GM12878 (cell line): ENCODE measurements at regions not wholly inside any gene's neighbourhood (a gene's known extent, or its start where the extent isn't known, plus 50 kb on each side); places are given as distances from the start of the nearest gene placed in this dataset.
A peak's percentile ranks its signal among the peaks of the same experiment; 100 is the strongest.

Experiments used
- ATAC-seq: fragments of 200-7000 bp; cut with Tn5 transposase; 3 replicates; pipeline ENCODE4 v1.9.1; 2020; ENCODE audit warnings: mild to moderate bottlenecking, moderate library complexity
- BruUV-seq: library from RNA; stranded (reverse); fragments of 400-500 nt; replicated peaks from 2 replicates; lab custom pipeline; 2021; lab: Mats Ljungman, UMichigan
- CTCF ChIA-PET: fragments of 300-600 bp; sonication (Branson Sonifier 250); formaldehyde crosslinking; extraction: SDS; loops from one replicate; lab custom pipeline; 2021; ENCODE audit warnings: inconsistent platforms; lab: Yijun Ruan, JAX
- POLR2A ChIA-PET: fragments of 350-600 bp; formaldehyde crosslinking; extraction: SDS; loops from one replicate; lab custom pipeline; 2021; ENCODE audit warnings: inconsistent platforms; lab: Charles Lee
- RAD21 ChIA-PET: fragments of 300-600 bp; sonication (Branson Sonifier 250); formaldehyde crosslinking; loops from one replicate; lab custom pipeline; 2023; ENCODE audit warnings: antibody characterized with exemption; ENCODE audit not compliant: unreplicated experiment; lab: Charles Lee
- SMC1A ChIA-PET: fragments of 300-600 bp; sonication (Branson Sonifier 250); formaldehyde crosslinking; loops from one replicate; lab custom pipeline; 2023; ENCODE audit not compliant: unreplicated experiment, uncharacterized antibody; lab: Charles Lee
- DNase-seq: peaks from one replicate; pipeline ENCODE4 v3.0.0-alpha.2; 2011; ENCODE audit warnings: low read depth, low spot score
- FAIRE-seq: peaks from 3 replicates; lab custom pipeline; 2011; peaks lifted over from hg19 to GRCh38; lab: Jason Lieb, UNC
- H2AFZ ChIP-seq: 2 replicates; pipeline ENCODE4 v1.6.0; 2011; ENCODE audit warnings: low read depth, low read length, control low read depth; ENCODE audit not compliant: control insufficient read depth
- H3K27ac ChIP-seq: 2 replicates; pipeline ENCODE4 v1.5.1; 2011; ENCODE audit warnings: control low read depth; ENCODE audit not compliant: control insufficient read depth, insufficient read depth
- H3K27me3 ChIP-seq, 2 experiments: replicated peaks in 1 of 2; 2 replicates each; pipeline versions ENCODE4 v1.6.0 to v1.6.1; 2011; ENCODE audit warnings: low read length in 1 of 2; ENCODE audit not compliant: control insufficient read depth in 2 of 2, insufficient read depth in 2 of 2
- H3K36me3 ChIP-seq, 2 experiments: 2 replicates each; pipeline ENCODE4 v1.5.1; 2011; ENCODE audit warnings: low read length in 1 of 2; ENCODE audit not compliant: control insufficient read depth in 2 of 2, insufficient read depth in 2 of 2
- H3K4me1 ChIP-seq: 2 replicates; pipeline ENCODE4 v1.6.1; 2011; ENCODE audit warnings: mild to moderate bottlenecking, low read length, moderate library complexity, mixed read lengths; ENCODE audit not compliant: control insufficient read depth, insufficient read depth
- H3K4me2 ChIP-seq: 2 replicates; pipeline ENCODE4 v1.6.0; 2011; ENCODE audit warnings: control low read depth; ENCODE audit not compliant: control insufficient read depth, insufficient read depth
- H3K4me3 ChIP-seq: fragments of 200-600 bp; sonication (generic); 2 replicates; pipeline ENCODE4 v1.5.1; 2016
- H3K79me2 ChIP-seq: 2 replicates; pipeline ENCODE4 v1.6.0; 2011; ENCODE audit warnings: low read length; ENCODE audit not compliant: control insufficient read depth, insufficient read depth
- H3K9ac ChIP-seq: 2 replicates; pipeline ENCODE4 v1.8.0; 2011; ENCODE audit warnings: low read length, control low read depth, mixed read lengths; ENCODE audit not compliant: control insufficient read depth, insufficient read depth
- H3K9me3 ChIP-seq: replicated peaks from 3 replicates; pipeline ENCODE4 v1.5.1; 2011; ENCODE audit warnings: mild to moderate bottlenecking, low read length; ENCODE audit not compliant: control insufficient read depth, insufficient read depth
- H4K20me1 ChIP-seq: 2 replicates; pipeline ENCODE4 v1.6.0; 2011; ENCODE audit not compliant: control insufficient read depth, insufficient read depth
- CHD1 ChIP-seq: IDR thresholded peaks from 2 replicates; pipeline ENCODE4 v1.6.1; 2012; ENCODE audit warnings: low read depth, low read length, improper control_type of control experiment
- JUNB ChIP-seq: IDR thresholded peaks from 2 replicates; pipeline ENCODE4 v1.6.1; 2016; ENCODE audit warnings: antibody characterized with exemption, mild to moderate bottlenecking
- KDM1A ChIP-seq: fragments of 200-600 bp; sonication (generic); IDR thresholded peaks from 2 replicates; pipeline ENCODE4 v1.6.1; 2016; ENCODE audit warnings: borderline replicate concordance
- MTA3 ChIP-seq: IDR thresholded peaks from 2 replicates; pipeline ENCODE4 v1.6.1; 2012; ENCODE audit warnings: low read length, inconsistent platforms, borderline replicate concordance
- MYB ChIP-seq: fragments of 150-350 bp; IDR thresholded peaks from 2 replicates; pipeline ENCODE4 v1.6.1; 2014; ENCODE audit warnings: mild to moderate bottlenecking, low read depth, low read length, borderline replicate concordance
- PAX5 ChIP-seq: IDR thresholded peaks from 2 replicates; pipeline ENCODE4 v1.6.1; 2011; ENCODE audit warnings: low read depth, low read length, borderline replicate concordance
- POLR2A ChIP-seq: IDR thresholded peaks from 2 replicates; pipeline ENCODE4 v1.6.1; 2011; ENCODE audit warnings: low read depth, mild to moderate bottlenecking, low read length
- SP1 ChIP-seq: IDR thresholded peaks from one replicate; pipeline ENCODE4 v1.6.1; 2011; ENCODE audit warnings: low read depth, low read length
- ZNF24 ChIP-seq: fragments of 450-650 bp; IDR thresholded peaks from 2 replicates; pipeline ENCODE4 v1.6.1; 2017; ENCODE audit warnings: antibody characterized with exemption, mild to moderate bottlenecking
- WGBS: methylation state at CpG from one replicate; pipeline ENCODE4 v1.1.6; 2016; ENCODE audit warnings: low lambda C conversion rate; ENCODE audit not compliant: insufficient replicate concordance, insufficient coverage; ENCODE audit errors: missing lambda C conversion rate; 5-methylcytosine and 5-hydroxymethylcytosine counted together
- in situ Hi-C: fragments of 300-500 bp; cut with MboI; formaldehyde crosslinking; loops from 9 replicates; pipeline ENCODE4 v1.14.3; 2018; ENCODE audit warnings: mixed read lengths
- intact Hi-C: fragments of 100-400 bp; cut with micrococcal nuclease; formaldehyde crosslinking; loops from one replicate; pipeline ENCODE4 v1.14.2; 2022; ENCODE audit not compliant: unreplicated experiment

GRCh38 chr9:1120500-1121165, 70.5 kb downstream of the DMRT2 start:
- RAD21 ChIA-PET = interaction anchor here (1.2 kb wide), 1 partner anchor 23 kb away, joined by 3 read pairs; no protein-coding TSS in a partner anchor
- no peak overlapping the region for H3K9ac ChIP-seq
- no peaks in the 10 kb centered on the region for H3K79me2 ChIP-seq
- H3K4me2 ChIP-seq = no peak overlapping the region
- intact Hi-C loops = no loop called here
- no peak; the same call in 1 of the 3 replicates for ATAC-seq
- H3K27me3 ChIP-seq = no peaks in the 10 kb centered on the region
- H2AFZ ChIP-seq = no peak overlapping the region
- WGBS = 5% methylated on average over 6 of the region's 6 CpGs
- FAIRE-seq = no peak
- in situ Hi-C loops = no loop called here
- H3K27ac ChIP-seq = no peak overlapping the region
- no peaks in the 10 kb centered on the region for H3K4me1 ChIP-seq
- CTCF ChIA-PET = interaction anchor here (0.6 to 0.8 kb wide), 2 partner anchors 10 to 353 kb away, joined by 3 read pairs; no protein-coding TSS in a partner anchor
- POLR2A ChIA-PET = interaction anchor here (1.5 kb wide), 1 partner anchor 10 kb away, joined by 3 read pairs; no protein-coding TSS in a partner anchor
- SMC1A ChIA-PET = interaction anchor here (1.4 to 2.9 kb wide), 2 partner anchors 9 to 280 kb away, joined by 3 to 11 read pairs; no protein-coding TSS in a partner anchor
- no peak for DNase-seq
- H4K20me1 ChIP-seq = no peaks in the 10 kb centered on the region
- no TSS peak for BruUV-seq
- H3K4me3 ChIP-seq = no peak overlapping the region
- TF ChIP-seq PAX5 = no peak
- no peak for TF ChIP-seq CHD1
- TF ChIP-seq KDM1A = no peak
- no peak for TF ChIP-seq POLR2A
- TF ChIP-seq ZNF24 = peak; percentile 49; the same call in 1 of the 2 replicates
- H3K9me3 ChIP-seq = no peaks in the 10 kb centered on the region
- no peaks in the 10 kb centered on the region for H3K36me3 ChIP-seq

GRCh38 chr9:1125741-1126140, 75.6 kb downstream of the DMRT2 start:
- no peak overlapping the region for H2AFZ ChIP-seq
- no peaks in the 10 kb centered on the region for H4K20me1 ChIP-seq
- H3K4me1 ChIP-seq = no peaks in the 10 kb centered on the region
- ChIA-PET RAD21 (no interaction called here), CTCF (interaction anchor here (1.6 kb wide), 1 partner anchor 11 kb away, joined by 5 read pairs; no protein-coding TSS in a partner anchor), SMC1A (interaction anchor here (0.5 to 4.4 kb wide), 4 partner anchors 9 to 26 kb away, joined by 3 to 12 read pairs (median 4); no protein-coding TSS in a partner anchor), POLR2A (no interaction called here)
- no peaks in the 10 kb centered on the region for H3K36me3 ChIP-seq
- H3K4me3 ChIP-seq = no peak overlapping the region
- no peak overlapping the region for H3K27ac ChIP-seq
- no peaks in the 10 kb centered on the region for H3K79me2 ChIP-seq
- intact Hi-C loops (no loop called here), in situ Hi-C loops (no loop called here)
- no peaks in the 10 kb centered on the region for H3K27me3 ChIP-seq
- BruUV-seq = no TSS peak
- H3K9me3 ChIP-seq = no peaks in the 10 kb centered on the region
- no peak overlapping the region for H3K4me2 ChIP-seq
- FAIRE-seq = no peak
- no peak for DNase-seq
- no peak for ATAC-seq
- no peak overlapping the region for H3K9ac ChIP-seq
- WGBS = 0% methylated on average over 2 of the region's 2 CpGs
- TF ChIP-seq MTA3 (no peak), MYB (no peak), JUNB (no peak), SP1 (no peak)
